Ishikawa (cell line): ENCODE measurements at regions not wholly inside any gene's neighbourhood (a gene's known extent, or its start where the extent isn't known, plus 50 kb on each side); places are given as distances from the start of the nearest gene placed in this dataset.
A peak's percentile ranks its signal among the peaks of the same experiment; 100 is the strongest.

ENCODE experiments used
- CEBPB ChIP-seq: IDR thresholded peaks from 2 replicates; pipeline ENCODE4 v1.6.1; 2012
- CREB1 ChIP-seq: IDR thresholded peaks from 2 replicates; pipeline ENCODE4 v1.6.1; 2012; ENCODE audit warnings: low read depth
- EGR1 ChIP-seq: IDR thresholded peaks from 2 replicates; pipeline ENCODE4 v1.6.1; 2012
- EP300 ChIP-seq: IDR thresholded peaks from 2 replicates; pipeline ENCODE4 v1.6.1; 2012; ENCODE audit warnings: borderline replicate concordance
- FOXM1 ChIP-seq: IDR thresholded peaks from 2 replicates; pipeline ENCODE4 v1.6.1; 2012; ENCODE audit warnings: low read depth, borderline replicate concordance
- NFIC ChIP-seq: IDR thresholded peaks from 2 replicates; pipeline ENCODE4 v1.6.1; 2012
- RAD21 ChIP-seq: IDR thresholded peaks from 2 replicates; pipeline ENCODE4 v1.6.1; 2012; ENCODE audit warnings: low read depth
- TAF1 ChIP-seq: IDR thresholded peaks from 2 replicates; pipeline ENCODE4 v1.6.1; 2012; ENCODE audit warnings: low read depth, mild to moderate bottlenecking
- TCF12 ChIP-seq: IDR thresholded peaks from 2 replicates; pipeline ENCODE4 v1.6.1; 2012; ENCODE audit warnings: low read depth
- TEAD4 ChIP-seq: IDR thresholded peaks from 2 replicates; pipeline ENCODE4 v1.6.1; 2012
- YY1 ChIP-seq: IDR thresholded peaks from 2 replicates; pipeline ENCODE4 v1.6.1; 2012; ENCODE audit warnings: low read depth
- ZBTB7A ChIP-seq: IDR thresholded peaks from 2 replicates; pipeline ENCODE4 v1.6.1; 2012; ENCODE audit warnings: low read depth
- TF ChIP-seq, protein P1 (sequence below): IDR thresholded peaks from 2 replicates; pipeline ENCODE4 v1.6.1; 2012
- TF ChIP-seq, protein P2 (sequence below): IDR thresholded peaks from 2 replicates; pipeline ENCODE4 v1.6.1; 2012; ENCODE audit warnings: low read depth, mild to moderate bottlenecking
- TF ChIP-seq, protein P3 (sequence below): IDR thresholded peaks from 2 replicates; pipeline ENCODE4 v1.6.1; 2012

DNA sequence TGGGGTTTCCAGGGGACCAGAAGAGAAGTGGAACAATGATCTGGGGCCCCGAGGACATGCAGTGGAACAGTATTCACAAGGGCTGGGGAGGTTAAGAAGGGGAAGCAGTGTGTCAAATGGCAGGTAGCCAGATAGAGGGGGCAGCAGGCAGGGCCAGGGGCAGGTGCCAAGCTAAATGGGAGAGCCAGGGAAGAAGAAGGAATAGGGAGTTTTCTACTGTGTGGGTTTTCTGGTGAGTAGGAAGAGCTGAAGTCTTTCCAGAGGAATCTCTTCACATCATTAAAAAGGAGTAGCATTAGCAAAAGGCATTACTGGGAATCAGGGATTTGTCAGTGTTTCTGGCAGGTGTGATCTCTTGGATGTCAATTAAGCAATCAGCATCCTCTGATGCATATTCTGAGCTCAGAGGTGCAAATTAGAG is 55.8 kb downstream of the IRAG1 start:
- TF ChIP-seq, protein P1, sequence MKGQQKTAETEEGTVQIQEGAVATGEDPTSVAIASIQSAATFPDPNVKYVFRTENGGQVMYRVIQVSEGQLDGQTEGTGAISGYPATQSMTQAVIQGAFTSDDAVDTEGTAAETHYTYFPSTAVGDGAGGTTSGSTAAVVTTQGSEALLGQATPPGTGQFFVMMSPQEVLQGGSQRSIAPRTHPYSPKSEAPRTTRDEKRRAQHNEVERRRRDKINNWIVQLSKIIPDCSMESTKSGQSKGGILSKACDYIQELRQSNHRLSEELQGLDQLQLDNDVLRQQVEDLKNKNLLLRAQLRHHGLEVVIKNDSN, result no peak
- TF ChIP-seq RAD21 (no peak), EP300 (no peak), YY1 (no peak), FOXM1 (no peak), CEBPB (no peak), TEAD4 (no peak), NFIC (no peak), ZBTB7A (no peak), CREB1 (no peak), TCF12 (no peak), TAF1 (no peak)
- TF ChIP-seq, protein P2, sequence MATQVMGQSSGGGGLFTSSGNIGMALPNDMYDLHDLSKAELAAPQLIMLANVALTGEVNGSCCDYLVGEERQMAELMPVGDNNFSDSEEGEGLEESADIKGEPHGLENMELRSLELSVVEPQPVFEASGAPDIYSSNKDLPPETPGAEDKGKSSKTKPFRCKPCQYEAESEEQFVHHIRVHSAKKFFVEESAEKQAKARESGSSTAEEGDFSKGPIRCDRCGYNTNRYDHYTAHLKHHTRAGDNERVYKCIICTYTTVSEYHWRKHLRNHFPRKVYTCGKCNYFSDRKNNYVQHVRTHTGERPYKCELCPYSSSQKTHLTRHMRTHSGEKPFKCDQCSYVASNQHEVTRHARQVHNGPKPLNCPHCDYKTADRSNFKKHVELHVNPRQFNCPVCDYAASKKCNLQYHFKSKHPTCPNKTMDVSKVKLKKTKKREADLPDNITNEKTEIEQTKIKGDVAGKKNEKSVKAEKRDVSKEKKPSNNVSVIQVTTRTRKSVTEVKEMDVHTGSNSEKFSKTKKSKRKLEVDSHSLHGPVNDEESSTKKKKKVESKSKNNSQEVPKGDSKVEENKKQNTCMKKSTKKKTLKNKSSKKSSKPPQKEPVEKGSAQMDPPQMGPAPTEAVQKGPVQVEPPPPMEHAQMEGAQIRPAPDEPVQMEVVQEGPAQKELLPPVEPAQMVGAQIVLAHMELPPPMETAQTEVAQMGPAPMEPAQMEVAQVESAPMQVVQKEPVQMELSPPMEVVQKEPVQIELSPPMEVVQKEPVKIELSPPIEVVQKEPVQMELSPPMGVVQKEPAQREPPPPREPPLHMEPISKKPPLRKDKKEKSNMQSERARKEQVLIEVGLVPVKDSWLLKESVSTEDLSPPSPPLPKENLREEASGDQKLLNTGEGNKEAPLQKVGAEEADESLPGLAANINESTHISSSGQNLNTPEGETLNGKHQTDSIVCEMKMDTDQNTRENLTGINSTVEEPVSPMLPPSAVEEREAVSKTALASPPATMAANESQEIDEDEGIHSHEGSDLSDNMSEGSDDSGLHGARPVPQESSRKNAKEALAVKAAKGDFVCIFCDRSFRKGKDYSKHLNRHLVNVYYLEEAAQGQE, result no peak
- TF ChIP-seq, protein P3, sequence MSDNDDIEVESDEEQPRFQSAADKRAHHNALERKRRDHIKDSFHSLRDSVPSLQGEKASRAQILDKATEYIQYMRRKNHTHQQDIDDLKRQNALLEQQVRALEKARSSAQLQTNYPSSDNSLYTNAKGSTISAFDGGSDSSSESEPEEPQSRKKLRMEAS, result no peak

DNA sequence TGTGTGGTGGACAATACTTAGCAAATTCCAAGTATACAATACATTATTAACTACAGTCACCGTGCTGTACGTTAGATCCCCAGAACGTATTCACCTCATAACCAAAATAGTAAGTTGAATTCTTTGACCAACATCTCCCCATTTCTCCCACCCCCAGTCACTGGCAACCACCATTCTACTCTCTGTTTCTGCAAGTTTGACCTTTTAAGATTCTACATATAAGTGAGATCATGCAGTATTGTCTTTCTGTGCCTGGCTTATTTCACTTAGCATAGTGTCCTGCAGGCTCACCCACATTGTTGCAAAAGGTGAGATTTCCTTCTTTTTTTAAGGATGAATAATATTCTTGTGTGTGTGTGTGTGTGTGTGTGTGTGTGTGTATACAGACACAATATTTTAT is 59.1 kb downstream of the IRAG1 start:
- no peak for TF ChIP-seq TEAD4

DNA sequence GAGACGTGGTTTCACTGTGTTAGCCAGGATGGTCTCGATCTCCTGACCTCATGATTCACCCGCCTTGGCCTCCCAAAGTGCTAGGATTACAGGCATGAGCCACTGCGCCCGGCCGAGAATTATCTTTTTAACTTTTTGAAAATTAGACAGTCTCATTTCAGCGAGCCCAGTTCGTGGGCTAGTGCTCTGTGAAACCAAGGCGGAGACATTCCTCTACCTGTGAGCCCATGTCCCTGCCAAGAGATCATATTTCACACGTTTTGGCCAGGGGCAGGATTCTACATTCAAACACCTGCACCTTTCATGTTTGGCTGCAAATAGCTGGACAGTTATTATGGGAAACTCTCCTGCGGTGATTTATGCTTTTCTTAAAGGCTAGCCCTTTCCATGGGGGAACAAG is 60.3 kb downstream of the IRAG1 start:
- TF ChIP-seq EP300 (peak; percentile 77), RAD21 (peak; percentile 14; the same call in 1 of the 2 replicates), TCF12 (peak; percentile 88), CEBPB (no peak), FOXM1 (peak; percentile 70), EGR1 (no peak), TAF1 (no peak), NFIC (peak; percentile 87), TEAD4 (peak; percentile 76), YY1 (no peak), CREB1 (no peak)
- TF ChIP-seq, protein P2, result no peak
- TF ChIP-seq, protein P3, result peak; percentile 38; the same call in 1 of the 2 replicates

DNA sequence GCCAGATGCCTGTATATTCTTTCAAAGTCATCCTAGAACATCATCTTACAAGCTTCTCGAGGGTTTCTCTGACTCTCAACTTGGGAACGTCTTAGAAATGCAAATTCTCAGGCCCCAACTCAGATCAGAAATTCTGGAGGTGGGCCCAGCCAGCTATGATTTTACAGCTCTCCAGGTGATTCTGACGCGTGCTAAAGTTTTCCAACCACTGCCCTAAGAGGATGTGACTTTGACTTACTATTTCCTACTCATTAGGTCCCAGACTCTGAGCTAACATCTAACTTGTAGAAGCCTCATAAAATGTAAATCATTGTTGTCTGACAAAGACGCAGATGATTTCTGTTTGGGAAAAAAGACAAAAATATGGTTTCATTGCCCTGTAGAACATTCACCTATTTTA is 61.1 kb downstream of the IRAG1 start:
- TF ChIP-seq, protein P1, result no peak
- TF ChIP-seq, protein P2, result no peak
- TF ChIP-seq CEBPB, result no peak

DNA sequence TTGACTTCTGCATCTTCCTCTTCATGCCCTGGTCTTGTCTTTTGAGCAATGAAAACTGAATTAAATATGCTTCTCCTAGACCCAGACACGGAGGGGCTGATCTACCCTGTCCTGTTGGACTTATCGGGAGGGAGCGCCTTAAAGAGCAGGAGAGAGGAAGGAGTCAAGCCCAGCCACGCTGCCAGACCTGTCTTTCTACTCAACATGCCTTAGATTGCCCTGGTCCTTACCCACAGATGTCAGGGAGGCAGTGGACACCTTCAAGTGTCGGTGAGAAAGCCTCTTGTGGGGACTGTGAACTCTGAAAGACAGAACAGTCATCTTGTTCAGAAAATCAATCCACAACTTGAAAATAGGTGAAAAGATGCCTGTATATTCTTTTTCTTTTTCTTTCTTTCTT is 61.8 kb downstream of the IRAG1 start:
- TF ChIP-seq, protein P2, result no peak
- TF ChIP-seq FOXM1 (no peak), YY1 (no peak), CREB1 (no peak), TAF1 (no peak), ZBTB7A (no peak)
